ENCODE measurements at regions not wholly inside any gene's neighbourhood (a gene's known extent, or its start where the extent isn't known, plus 50 kb on each side); places are given as distances from the start of the nearest gene placed in this dataset.

DNA sequence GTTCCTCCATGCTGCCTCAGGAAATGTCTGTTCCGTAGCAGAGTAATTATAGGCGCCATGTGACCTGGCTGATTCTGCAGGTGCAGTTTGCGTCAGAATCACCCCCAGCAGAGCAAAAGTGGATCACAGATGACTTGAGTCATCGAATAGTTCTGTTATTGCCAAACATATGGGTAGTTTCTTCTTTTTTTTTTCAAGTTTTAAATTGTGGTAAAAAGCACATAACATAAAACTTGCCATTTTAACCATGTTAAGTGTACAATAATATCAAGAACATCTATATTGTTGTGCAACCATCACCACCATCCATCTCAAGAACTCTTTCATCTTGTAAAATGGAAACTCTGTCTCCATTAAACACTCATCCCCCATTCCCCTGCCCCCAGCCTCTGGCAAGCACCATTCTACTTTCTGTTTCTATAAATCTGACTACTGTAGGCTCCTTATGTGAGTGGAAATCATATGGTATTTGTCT lies 177.7 kb upstream of the TWIST2 start:
- Histone ChIP-seq H3K4me1 (ENCODE audit: insufficient read depth) (no peaks in the 10 kb centered on the region), H3K36me3 (no peaks in the 10 kb centered on the region), H3K27ac (no peak overlapping the region), H3K4me3 (no peak overlapping the region), H3K9me3 (no peaks in the 10 kb centered on the region), H3K27me3 (no peaks in the 10 kb centered on the region)
- WGBS, 3 donors = 66 to 86% (median 66%) methylated on average over 4 of the region's 4 CpGs
- intact Hi-C loops (cut with DNase I) = no loop called here
- no peak for DNase-seq
- TF ChIP-seq, protein P1, sequence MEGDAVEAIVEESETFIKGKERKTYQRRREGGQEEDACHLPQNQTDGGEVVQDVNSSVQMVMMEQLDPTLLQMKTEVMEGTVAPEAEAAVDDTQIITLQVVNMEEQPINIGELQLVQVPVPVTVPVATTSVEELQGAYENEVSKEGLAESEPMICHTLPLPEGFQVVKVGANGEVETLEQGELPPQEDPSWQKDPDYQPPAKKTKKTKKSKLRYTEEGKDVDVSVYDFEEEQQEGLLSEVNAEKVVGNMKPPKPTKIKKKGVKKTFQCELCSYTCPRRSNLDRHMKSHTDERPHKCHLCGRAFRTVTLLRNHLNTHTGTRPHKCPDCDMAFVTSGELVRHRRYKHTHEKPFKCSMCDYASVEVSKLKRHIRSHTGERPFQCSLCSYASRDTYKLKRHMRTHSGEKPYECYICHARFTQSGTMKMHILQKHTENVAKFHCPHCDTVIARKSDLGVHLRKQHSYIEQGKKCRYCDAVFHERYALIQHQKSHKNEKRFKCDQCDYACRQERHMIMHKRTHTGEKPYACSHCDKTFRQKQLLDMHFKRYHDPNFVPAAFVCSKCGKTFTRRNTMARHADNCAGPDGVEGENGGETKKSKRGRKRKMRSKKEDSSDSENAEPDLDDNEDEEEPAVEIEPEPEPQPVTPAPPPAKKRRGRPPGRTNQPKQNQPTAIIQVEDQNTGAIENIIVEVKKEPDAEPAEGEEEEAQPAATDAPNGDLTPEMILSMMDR (IDR thresholded peaks at IDR 0.05) = no peak
- TF ChIP-seq POLR2A (IDR thresholded peaks at IDR 0.05) = no peak
- no peak for TF ChIP-seq EP300 (IDR thresholded peaks at IDR 0.05)

DNA sequence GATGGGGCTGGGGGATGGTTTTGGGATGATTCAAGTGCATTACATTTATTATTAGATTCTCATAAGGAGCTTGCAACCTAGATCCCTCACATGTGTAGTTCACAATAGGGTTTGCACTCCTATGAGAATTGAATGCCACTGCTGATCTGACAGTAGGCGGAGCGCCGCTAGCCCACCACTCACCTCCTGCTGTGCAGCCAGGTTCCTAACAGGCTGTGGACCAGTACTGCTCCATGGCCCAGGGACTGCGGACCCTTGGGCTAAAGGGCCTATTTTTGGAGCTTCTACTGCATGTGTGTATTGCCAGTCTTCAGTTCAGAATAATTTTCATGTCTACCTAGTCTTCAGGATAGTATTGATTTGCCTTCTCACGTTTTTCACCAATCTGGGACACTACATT lies 165.3 kb upstream of the TWIST2 start:
- no peaks in the 10 kb centered on the region for H3K27me3 ChIP-seq
- DNase-seq = no peak
- TF ChIP-seq POLR2A (IDR thresholded peaks at IDR 0.05) = no peak
- no peak for TF ChIP-seq EP300 (IDR thresholded peaks at IDR 0.05)
- TF ChIP-seq, protein P1 (IDR thresholded peaks at IDR 0.05) = no peak
- intact Hi-C loops (cut with DNase I) = no loop called here
- H3K4me1 ChIP-seq (ENCODE audit: insufficient read depth) = peaks cover 6% of the 10 kb centered on the region
- H3K36me3 ChIP-seq = no peaks in the 10 kb centered on the region
- no peaks in the 10 kb centered on the region for H3K9me3 ChIP-seq
- H3K4me3 ChIP-seq = no peak overlapping the region
- 90 to 96% (median 92%) methylated on average over 5 of the region's 5 CpGs for WGBS, 3 donors
- H3K27ac ChIP-seq = no peak overlapping the region

DNA sequence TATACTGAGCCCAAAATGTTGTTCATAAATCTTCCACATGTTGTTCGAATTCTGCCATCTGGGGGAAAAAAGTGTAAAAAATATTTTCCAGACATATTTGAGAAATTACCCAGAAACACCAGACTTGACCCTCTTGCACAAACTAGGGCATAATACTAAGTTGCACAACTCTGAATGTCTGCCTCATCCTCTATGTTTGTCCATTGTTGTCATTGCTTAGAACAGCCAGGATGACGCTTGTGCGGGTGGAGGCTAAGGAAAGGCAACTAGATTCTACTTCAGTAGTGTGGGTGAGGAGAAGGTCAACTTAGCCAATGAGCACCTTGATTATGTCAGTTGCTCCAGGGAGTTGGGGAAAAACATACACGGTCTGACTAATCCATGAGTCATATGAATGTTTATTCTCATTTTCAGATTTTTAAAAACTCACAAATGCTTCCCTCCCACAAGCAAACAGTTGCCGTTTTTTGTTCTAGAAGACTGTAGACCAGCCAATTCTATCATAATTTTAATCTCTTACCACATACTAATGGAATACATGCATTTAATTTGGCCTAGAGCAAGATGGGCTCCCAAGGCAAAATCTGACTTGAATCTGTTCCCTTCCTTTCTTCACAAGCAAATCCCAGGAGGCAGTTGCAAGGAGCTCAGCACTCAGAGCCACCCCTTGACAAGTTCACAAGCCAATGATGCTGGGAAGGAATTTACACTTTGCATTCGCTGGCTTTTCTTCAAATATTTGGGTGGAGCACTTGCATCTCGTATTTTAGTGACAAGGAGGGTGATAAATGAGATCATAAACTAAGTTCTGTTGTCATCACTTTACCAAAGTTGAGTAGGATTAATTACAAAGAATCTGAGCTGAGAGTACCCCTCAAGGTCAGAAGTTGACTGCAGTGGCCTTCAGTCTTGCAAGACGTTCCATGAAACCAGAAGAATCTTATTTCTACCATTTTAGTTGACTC lies 163.2 kb upstream of the TWIST2 start:
- Histone ChIP-seq H3K27ac (no peak overlapping the region), H3K36me3 (no peaks in the 10 kb centered on the region), H3K9me3 (no peaks in the 10 kb centered on the region), H3K4me3 (no peak overlapping the region), H3K4me1 (ENCODE audit: insufficient read depth) (peaks cover 6% of the 10 kb centered on the region), H3K27me3 (no peaks in the 10 kb centered on the region)
- peak in 2 of 5 donors; percentile 64 to 74 for DNase-seq
- WGBS, 3 donors = 15 to 22% (median 17%) methylated on average over 8 of the region's 8 CpGs
- intact Hi-C loops (cut with DNase I) = no loop called here
- TF ChIP-seq, protein P1 (IDR thresholded peaks at IDR 0.05) = no peak
- no peak for TF ChIP-seq POLR2A (IDR thresholded peaks at IDR 0.05)
- no peak for TF ChIP-seq EP300 (IDR thresholded peaks at IDR 0.05)

DNA sequence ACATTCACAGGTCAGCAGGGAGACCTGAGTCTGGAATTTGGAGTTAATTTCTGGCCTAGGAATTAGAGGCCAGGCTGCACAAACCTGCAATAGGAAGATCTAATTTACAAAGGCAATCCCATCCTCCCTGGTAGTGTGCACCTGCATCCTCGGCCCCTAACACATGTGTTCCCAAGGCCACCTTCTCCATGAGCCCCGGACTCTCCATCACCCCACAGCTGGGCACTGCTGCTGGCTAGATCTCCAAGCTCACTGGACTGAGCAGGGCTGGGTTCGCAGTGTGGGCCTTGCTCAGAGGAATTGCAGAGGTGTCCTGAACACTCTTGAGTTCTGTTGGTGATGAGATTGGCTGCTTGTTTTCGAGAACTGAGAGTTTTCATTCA lies 162.6 kb upstream of the TWIST2 start:
- TF ChIP-seq EP300 (IDR thresholded peaks at IDR 0.05) (no peak), POLR2A (IDR thresholded peaks at IDR 0.05) (no peak)
- TF ChIP-seq, protein P1 (IDR thresholded peaks at IDR 0.05) = no peak
- Histone ChIP-seq H3K27ac (no peak overlapping the region), H3K4me1 (ENCODE audit: insufficient read depth) (peaks cover 6% of the 10 kb centered on the region), H3K4me3 (no peak overlapping the region), H3K36me3 (no peaks in the 10 kb centered on the region), H3K9me3 (no peaks in the 10 kb centered on the region), H3K27me3 (no peaks in the 10 kb centered on the region)
- WGBS, 3 donors = 71 to 89% (median 83%) methylated on average over 4 of the region's 4 CpGs
- no peak for DNase-seq
- intact Hi-C loops (cut with DNase I) = no loop called here

Data from ovary (tissue), 7 donors.